Embryonic facial prominence (tissue), 1 donor: ENCODE measurements at regions not wholly inside any gene's neighbourhood (a gene's known extent, or its start where the extent isn't known, plus 50 kb on each side); places are given as distances from the start of the nearest gene placed in this dataset.
"Not testable (repeated sequence)": the region's sequence is repeated elsewhere in the genome, so short reads cannot be mapped to it uniquely, and the experiment has no call there.

Source experiments
- DNase-seq: peaks from one replicate; pipeline ENCODE4 v3.0.0-alpha.2; 2016; ENCODE audit errors: extremely low spot score

- no peak for DNase-seq
Measured at GRCh38 chr4:189507060-189507459, 433.6 kb upstream of the FRG1 start.

DNA sequence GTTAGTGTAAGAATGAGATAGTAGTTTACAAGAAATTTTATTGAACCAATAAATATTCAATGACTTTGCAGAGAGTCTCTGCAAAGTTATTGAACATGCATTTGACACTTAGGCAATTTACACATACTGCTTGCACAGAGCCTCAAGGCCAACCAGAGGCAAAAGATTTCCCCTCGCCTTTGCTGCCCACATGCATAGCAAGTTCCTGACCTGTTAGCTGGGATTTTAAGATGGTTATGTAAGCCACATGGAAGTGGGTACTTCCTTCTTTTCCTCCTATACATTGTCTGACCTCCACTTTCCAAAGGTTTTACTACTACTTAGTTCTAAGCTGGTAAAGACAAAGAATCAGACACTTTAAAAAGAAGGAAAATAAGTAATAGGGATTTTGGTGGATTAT lies 430.1 kb upstream of the FRG1 start:
- no peak for DNase-seq

DNA sequence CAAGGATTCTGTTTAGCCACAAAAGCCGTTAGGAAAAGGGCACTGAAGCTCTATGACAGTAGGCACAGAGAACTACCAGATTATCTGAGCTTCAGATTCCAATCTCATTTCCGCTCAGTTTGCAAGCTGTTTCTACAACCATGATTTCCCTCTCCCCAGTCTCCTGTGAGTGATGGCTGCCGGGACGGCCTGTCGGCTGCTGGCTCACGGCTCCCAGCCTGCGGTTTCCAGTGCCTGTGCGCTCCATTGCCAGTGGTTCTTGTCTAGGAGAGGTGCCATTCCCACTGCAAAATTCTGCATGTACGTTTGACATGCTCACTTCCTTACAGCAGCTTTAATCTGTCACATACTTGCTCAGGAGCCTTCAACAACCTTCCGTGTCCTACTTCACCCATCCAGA lies 429.1 kb upstream of the FRG1 start:
- no peak for DNase-seq

- DNase-seq: no peak
Measured at GRCh38 chr4:189513421-189513820, 427.3 kb upstream of the FRG1 start.

DNA sequence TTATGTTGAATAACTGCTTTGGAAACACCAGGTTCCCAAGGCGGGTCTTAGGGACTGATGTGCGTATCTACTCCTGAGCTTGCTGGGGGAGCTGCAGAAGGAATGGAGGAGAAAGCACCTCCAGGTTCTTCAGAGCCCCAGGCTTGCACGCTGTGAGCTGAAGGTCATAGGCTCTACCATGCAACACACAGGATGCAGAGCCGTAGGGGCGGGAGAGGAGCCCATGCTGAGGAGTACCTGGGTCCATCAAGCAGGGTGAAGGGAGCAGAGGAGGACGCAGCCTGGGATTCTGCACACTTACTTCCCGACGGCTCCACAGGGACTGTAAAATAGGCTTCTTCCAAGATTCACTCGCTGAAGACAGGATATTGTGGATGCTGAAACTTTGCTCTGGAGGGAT lies 426.5 kb upstream of the FRG1 start:
- DNase-seq: no peak

DNA sequence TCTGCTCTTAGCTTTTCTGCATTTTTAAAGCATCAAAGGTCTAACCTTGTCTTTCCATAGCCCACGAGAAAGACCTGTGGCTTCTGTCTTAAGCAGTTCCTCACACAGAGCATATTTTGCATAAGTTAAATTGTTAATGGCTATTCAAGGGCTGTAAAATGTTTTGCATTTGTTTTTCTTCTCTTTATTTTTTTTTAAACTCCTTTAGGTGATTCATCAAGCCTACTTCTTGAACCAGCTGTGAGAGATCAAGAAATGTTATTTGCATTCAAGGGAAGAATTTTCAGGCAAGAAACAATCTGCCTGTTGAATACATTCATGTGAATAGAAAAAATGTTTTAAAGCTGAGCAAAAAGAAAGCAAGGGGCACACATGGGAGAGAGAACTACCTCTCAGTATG lies 423.8 kb upstream of the FRG1 start:
- no peak for DNase-seq

DNA sequence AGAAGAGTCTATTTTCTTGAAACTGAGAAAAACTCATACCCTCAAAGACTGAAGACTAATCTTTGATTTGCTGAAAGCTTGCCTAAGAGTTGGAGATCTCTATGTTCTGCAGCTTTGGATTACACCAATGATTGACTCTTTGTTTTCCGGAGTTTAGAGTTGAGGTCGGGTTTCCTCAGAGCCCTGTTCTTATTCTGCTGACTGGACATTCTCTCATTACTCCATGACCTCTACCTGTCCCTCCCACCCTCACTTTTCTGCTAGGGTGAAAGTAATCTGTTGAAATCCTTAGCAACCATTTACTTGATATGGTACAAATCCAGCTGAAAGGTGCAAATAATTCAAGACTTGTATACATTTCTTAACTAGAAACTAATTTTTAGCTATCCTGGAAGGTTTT lies 421.5 kb upstream of the FRG1 start:
- DNase-seq: no peak

- DNase-seq: no peak
Measured at GRCh38 chr4:189525304-189525703, 415.4 kb upstream of the FRG1 start.

DNA sequence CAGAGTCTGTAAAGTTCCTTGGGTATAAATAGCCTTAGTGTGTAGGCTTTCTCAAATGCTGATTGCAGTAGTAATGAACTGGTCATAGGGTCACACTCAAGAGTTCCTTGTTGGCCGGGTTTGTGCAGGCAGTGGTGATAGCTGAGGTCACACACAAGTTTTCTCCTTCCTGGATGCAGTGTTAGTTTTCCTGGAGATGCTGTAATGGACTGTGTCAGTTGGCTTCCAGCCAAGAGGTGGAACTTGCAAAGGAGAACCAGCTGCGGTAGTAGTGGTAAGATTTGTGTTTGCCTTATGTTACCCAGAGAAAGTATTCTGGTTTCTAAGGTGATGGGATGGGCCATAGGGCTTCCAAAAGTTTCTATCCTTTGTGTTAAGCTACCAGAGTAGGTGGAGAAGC lies 409.8 kb upstream of the FRG1 start:
- no peak for DNase-seq

- no peak for DNase-seq
Measured at GRCh38 chr4:189533603-189534002, 407.1 kb upstream of the FRG1 start.

DNA sequence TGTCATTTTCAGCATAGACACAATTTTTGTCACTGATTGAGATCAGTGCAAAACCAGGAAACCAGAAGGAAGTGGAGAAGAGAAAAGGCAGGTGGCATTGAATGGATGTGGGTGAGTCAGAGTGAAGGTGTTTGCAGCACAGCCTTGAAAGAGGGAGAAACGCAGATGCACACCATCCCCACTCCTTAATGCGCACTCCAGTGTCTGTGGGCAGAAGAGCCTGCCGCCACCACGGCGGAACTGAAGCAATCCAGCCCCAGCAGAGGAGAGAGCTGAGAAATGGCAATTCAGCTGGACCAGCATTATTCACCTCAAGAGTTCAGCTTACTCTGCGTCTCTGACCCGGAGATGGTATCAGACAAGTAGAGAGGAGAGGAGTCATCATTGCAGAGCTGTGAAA lies 393.1 kb upstream of the FRG1 start:
- DNase-seq: no peak

DNA sequence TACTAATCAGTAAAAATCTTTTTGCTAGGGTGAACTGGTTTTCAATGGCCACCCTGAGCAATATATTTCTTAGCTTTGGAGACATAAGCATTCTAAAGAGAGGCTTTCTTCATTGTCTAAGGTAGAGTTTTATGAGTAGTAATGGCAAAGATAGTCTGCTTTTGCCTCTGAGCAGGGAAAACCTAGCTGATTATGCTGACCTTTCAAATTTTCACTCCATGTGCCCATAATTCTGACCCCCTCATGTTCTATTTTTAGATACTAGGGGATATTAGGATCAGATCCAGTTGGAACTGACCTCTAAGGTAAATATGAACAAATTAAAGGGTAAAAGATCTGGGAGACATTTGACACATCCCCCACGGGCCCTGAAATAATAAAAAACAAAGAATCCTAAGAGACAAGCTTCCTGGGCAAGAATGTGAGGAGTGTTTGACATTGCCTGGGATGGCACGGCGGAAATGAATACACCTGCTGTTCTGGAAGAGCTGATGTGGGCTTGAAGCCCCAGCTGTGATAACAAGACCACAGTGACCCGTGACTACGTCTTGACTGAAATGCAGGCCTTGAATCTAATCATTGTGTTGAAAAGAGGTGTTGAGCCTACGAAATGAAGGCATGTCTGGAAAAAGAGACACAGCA lies 392.1 kb upstream of the FRG1 start:
- DNase-seq: no peak

- DNase-seq: not testable (repeated sequence)
Measured at GRCh38 chr4:189551931-189552670, 388.6 kb upstream of the FRG1 start.

GRCh38 chr4:189560605-189561004 lies 380.1 kb upstream of the FRG1 start:
- DNase-seq: not testable (repeated sequence)

DNA sequence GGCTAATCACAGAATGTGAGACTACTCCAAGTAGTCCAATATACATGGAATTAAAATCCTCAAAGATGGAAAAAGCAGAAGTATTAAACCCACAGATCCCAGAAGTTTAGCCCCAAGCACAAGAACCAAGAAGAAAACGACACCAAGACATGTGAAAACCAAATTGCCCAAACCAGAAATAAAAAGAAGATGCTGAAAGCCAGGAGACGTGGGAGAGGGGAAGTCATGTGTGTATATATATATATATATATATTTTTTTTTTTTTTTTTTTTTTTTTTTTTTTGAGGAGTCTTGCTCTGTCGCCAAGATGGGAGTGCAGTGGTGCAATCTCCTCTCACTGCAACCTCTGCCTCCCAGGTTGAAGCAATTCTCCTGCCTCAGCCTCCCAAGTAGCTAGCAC lies 376.9 kb upstream of the FRG1 start:
- not testable (repeated sequence) for DNase-seq

GRCh38 chr4:189566271-189566670 lies 374.4 kb upstream of the FRG1 start:
- not testable (repeated sequence) for DNase-seq

DNA sequence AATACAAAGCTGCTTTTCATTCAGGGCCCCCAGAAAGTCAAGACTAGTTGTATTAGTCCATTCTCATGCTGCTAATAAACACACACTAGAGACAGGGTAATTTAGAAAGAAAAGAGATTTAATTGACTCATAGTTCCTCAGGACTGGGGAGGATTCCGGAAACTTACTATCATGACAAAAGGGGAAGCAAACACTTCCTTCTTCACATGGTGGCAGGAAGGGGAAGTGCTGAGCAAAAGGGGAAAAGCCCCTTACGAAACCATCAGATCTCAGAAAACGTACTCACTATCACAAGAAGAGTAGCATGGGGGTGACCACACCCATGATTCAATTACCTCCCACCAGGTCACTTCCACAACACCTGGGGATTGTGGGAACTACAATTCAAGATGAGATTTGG lies 373.8 kb upstream of the FRG1 start:
- not testable (repeated sequence) for DNase-seq

GRCh38 chr4:189579645-189580044 lies 361.0 kb upstream of the FRG1 start:
- DNase-seq: not testable (repeated sequence)

DNA sequence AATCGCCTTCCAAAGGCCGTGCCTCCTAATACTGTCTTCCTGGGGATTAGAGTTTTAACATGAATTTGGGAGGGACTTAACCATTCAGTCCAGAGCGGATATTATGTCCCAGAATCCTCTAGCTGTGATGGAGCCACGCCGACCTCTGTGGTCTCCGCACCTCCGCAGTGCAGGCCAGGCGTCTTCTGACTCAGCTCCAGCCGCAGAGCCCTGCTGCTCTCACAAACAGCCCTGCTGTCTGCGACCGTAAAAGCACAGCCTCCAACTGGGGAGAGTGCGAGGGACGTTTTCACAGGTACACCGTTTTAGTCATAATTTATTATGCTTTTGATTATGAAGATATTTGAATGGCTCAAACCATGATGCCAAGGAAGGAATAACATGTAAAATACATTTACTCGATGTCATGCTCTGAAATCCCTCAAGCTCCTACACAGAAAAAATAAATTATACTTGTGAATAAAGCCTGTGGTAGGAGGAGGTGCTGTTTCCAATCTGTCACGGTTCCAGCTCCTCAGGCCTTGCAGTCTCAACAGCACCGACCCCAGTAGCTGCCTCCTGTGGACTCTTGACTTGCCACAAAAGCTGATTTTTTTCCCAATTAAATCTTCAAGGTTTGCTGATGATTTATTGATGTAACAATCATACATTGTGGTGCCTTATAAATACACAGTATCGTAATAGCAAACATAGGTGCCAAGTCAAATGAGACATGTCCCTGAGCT lies 353.6 kb upstream of the FRG1 start:
- DNase-seq: not testable (repeated sequence)

GRCh38 chr4:189589201-189589600 lies 351.5 kb upstream of the FRG1 start:
- DNase-seq: not testable (repeated sequence)

- no peak for DNase-seq
Measured at GRCh38 chr4:189592890-189593289, 347.8 kb upstream of the FRG1 start.

- no peak for DNase-seq
Measured at GRCh38 chr4:189597341-189597740, 343.3 kb upstream of the FRG1 start.

- DNase-seq: no peak
Measured at GRCh38 chr4:189600264-189600663, 340.4 kb upstream of the FRG1 start.
